H1 (cell line): ENCODE measurements at regions not wholly inside any gene's neighbourhood (a gene's known extent, or its start where the extent isn't known, plus 50 kb on each side); places are given as distances from the start of the nearest gene placed in this dataset.

Experiments used
- RFX5 ChIP-seq: IDR thresholded peaks from 2 replicates; pipeline ENCODE4 v1.6.1; 2011; ENCODE audit warnings: low read depth, low read length, improper control_type of control experiment, borderline replicate concordance
- SIN3A ChIP-seq, 2 experiments: IDR thresholded peaks in 1 of 2; conservative IDR thresholded peaks in 1 of 2; 2 replicates each; pipeline ENCODE4 v1.6.1; 2011 to 2012; ENCODE audit warnings: low read length in 2 of 2, improper control_type of control experiment in 1 of 2, low read depth in 1 of 2, mild to moderate bottlenecking in 1 of 2
- YY1 ChIP-seq: IDR thresholded peaks from 2 replicates; pipeline ENCODE4 v1.6.1; 2011; ENCODE audit warnings: low read depth, mild to moderate bottlenecking, low read length

- TF ChIP-seq SIN3A (conservative IDR thresholded peaks at IDR 0.05 in 1 of 2, IDR thresholded peaks at IDR 0.05 in 1 of 2; ENCODE audit: low read depth in 1 of 2, low read length in 2 of 2) (no peak), RFX5 (no peak), YY1 (no peak)
Observed at GRCh38 chr2:5254791-5255332, 437.3 kb upstream of the SOX11 start (continued).
